D721Med (cell line): ENCODE measurements at regions not wholly inside any gene's neighbourhood (a gene's known extent, or its start where the extent isn't known, plus 50 kb on each side); places are given as distances from the start of the nearest gene placed in this dataset.

Source experiments
- DNase-seq: peaks from one replicate; pipeline ENCODE4 v3.0.0; 2011; ENCODE audit warnings: low spot score; ENCODE audit not compliant: insufficient read length
- FAIRE-seq: peaks from 2 replicates; lab custom pipeline; 2011; peaks lifted over from hg19 to GRCh38; lab: Jason Lieb, UNC
- TF ChIP-seq, protein P1 (sequence below): IDR thresholded peaks from 2 replicates; pipeline ENCODE4 v1.5.1; 2012; ENCODE audit warnings: mild to moderate bottlenecking, control low read depth; ENCODE audit not compliant: insufficient read depth; ENCODE audit errors: missing control alignments

DNA sequence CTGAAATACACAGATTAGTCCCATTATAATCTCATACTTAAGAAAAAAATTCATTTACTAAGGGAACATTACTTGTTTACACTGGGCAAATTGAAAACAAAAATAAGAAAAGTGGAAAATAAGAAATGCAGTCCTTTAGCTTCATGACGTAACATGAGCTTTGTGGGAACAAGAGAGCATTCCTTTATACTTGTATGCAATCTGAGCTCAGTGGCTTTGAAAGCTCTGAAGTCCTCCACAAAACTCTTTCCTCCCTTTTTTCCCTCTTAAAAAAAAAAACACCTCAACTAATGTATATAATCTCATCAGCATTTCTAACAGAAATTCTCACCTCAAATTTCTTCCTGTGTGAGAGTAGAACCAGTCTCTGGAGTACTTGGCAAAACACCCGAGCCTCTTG is 76.9 kb upstream of the OTX2 start:
- TF ChIP-seq, protein P1, sequence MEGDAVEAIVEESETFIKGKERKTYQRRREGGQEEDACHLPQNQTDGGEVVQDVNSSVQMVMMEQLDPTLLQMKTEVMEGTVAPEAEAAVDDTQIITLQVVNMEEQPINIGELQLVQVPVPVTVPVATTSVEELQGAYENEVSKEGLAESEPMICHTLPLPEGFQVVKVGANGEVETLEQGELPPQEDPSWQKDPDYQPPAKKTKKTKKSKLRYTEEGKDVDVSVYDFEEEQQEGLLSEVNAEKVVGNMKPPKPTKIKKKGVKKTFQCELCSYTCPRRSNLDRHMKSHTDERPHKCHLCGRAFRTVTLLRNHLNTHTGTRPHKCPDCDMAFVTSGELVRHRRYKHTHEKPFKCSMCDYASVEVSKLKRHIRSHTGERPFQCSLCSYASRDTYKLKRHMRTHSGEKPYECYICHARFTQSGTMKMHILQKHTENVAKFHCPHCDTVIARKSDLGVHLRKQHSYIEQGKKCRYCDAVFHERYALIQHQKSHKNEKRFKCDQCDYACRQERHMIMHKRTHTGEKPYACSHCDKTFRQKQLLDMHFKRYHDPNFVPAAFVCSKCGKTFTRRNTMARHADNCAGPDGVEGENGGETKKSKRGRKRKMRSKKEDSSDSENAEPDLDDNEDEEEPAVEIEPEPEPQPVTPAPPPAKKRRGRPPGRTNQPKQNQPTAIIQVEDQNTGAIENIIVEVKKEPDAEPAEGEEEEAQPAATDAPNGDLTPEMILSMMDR, result no peak
- FAIRE-seq (no peak), DNase-seq (no peak)

- no peak for DNase-seq
- TF ChIP-seq, protein P1, result no peak
- peak; percentile 91 for FAIRE-seq
These were observed 76.3 kb upstream of the OTX2 start for GRCh38 chr14:56886471-56887062.

DNA sequence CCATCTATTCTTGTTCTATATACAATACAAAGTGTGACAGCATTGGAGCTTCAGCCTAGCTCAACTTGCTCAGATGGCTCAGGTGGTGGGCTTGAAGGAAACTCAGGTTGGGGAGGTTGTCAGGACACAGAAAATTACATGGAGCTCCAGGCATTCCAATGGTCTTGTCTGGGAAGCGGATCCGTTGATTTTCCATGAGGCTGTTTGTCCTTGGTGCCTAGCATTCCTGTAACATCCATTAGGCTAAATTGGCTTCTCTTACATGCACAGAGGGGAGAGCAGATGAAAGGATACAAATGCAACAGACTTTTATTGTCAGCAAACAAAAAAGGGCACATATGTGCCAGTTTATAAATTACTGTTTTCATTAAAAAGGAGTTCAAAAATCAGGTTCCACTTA is 75.5 kb upstream of the OTX2 start:
- FAIRE-seq, result no peak
- TF ChIP-seq, protein P1, result no peak
- no peak for DNase-seq

DNA sequence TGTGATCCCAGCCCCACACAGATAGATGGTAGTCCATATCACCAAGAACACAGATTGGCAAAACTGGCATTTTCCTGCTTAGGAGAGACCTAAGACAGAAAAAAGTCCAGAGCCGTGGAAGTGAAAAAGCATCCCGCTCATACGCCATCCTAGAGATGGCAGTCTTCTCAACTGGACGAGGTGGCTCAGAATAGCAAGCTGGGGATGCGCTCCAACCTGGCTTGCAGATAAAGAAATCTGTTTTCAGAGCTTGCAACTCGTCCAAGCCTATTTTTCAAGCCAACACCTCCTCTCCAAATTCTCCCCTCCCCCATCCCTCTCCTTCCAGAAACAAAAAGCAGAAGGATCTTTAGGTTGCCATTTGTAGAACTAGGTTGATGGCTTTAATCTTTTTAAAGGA is 74.3 kb upstream of the OTX2 start:
- TF ChIP-seq, protein P1, result no peak
- DNase-seq, result no peak
- no peak for FAIRE-seq

- DNase-seq, result no peak
- TF ChIP-seq, protein P1, result no peak
- FAIRE-seq, result no peak
These were observed 70.9 kb upstream of the OTX2 start for GRCh38 chr14:56881181-56881580.

GRCh38 chr14:56878766-56879165 is 68.5 kb upstream of the OTX2 start:
- DNase-seq, result no peak
- FAIRE-seq, result no peak
- TF ChIP-seq, protein P1, result no peak

GRCh38 chr14:56875104-56875675 is 64.9 kb upstream of the OTX2 start:
- FAIRE-seq, result no peak
- DNase-seq, result no peak
- TF ChIP-seq, protein P1, result no peak
